SK-N-SH (cell line): ENCODE measurements at regions not wholly inside any gene's neighbourhood (a gene's known extent, or its start where the extent isn't known, plus 50 kb on each side); places are given as distances from the start of the nearest gene placed in this dataset.

Experiments
- CTCF ChIA-PET: fragments of 300-600, 350-600 bp; formaldehyde crosslinking; extraction: SDS; loops from one replicate; lab custom pipeline; 2021; lab: Yijun Ruan, JAX
- POLR2A ChIA-PET: fragments of 350-600 bp; sonication (Branson Sonifier 250); formaldehyde crosslinking; extraction: SDS; loops from one replicate; lab custom pipeline; 2020; ENCODE audit warnings: antibody characterized with exemption, inconsistent platforms; lab: Yijun Ruan, JAX
- DNase-seq: peaks from one replicate; pipeline ENCODE4 v3.0.0; 2012
- H2AFZ ChIP-seq: fragments of 200-600 bp; sonication (generic); 2 replicates; pipeline ENCODE4 v1.8.1; 2016; ENCODE audit warnings: antibody characterized with exemption, mild to moderate bottlenecking, low read depth
- H3F3A ChIP-seq: fragments of 200-600 bp; sonication (generic); replicated peaks from 2 replicates; pipeline ENCODE3; 2016; ENCODE audit warnings: antibody characterized with exemption, mild to moderate bottlenecking; ENCODE audit not compliant: insufficient read depth
- H3K27ac ChIP-seq, 2 experiments: fragments of 200-500 bp in 1 of 2; fragments of 200-600 bp in 1 of 2; sonication (Bioruptor generic) in 1 of 2; sonication (generic), shearing (Covaris generic) in 1 of 2; 2 replicates each; pipeline versions ENCODE4 v1.5.1 to v1.6.1; 2014 to 2016; ENCODE audit warnings: low read depth in 2 of 2, inconsistent platforms in 1 of 2, low read length in 1 of 2, mild to moderate bottlenecking in 1 of 2, mixed read lengths in 1 of 2
- H3K27me3 ChIP-seq: fragments of 200-600 bp; sonication (generic), shearing (Covaris generic); 2 replicates; pipeline ENCODE4 v1.6.1; 2016; ENCODE audit warnings: mixed run types; ENCODE audit not compliant: insufficient read depth
- H3K36me3 ChIP-seq, 2 experiments: fragments of 200-500 bp in 1 of 2; fragments of 200-600 bp in 1 of 2; sonication (Bioruptor generic) in 1 of 2; sonication (generic) in 1 of 2; replicated peaks in 1 of 2; 2 replicates each; pipeline versions ENCODE3 to v1.5.1; 2014 to 2016; ENCODE audit warnings: low read length in 1 of 2, mild to moderate bottlenecking in 1 of 2; ENCODE audit not compliant: insufficient read depth in 2 of 2, control insufficient read depth in 1 of 2
- H3K4me1 ChIP-seq, 2 experiments: fragments of 200-500 bp in 1 of 2; fragments of 200-600 bp in 1 of 2; sonication (Bioruptor generic) in 1 of 2; sonication (generic), shearing (Covaris generic) in 1 of 2; 2 replicates each; pipeline versions ENCODE4 v1.5.1 to v1.6.1; 2014 to 2016; ENCODE audit warnings: low read depth in 1 of 2, low read length in 1 of 2, mixed run types in 1 of 2; ENCODE audit not compliant: insufficient read depth in 2 of 2, control insufficient read depth in 1 of 2
- H3K4me2 ChIP-seq: fragments of 200-600 bp; sonication (generic), shearing (Covaris generic); 2 replicates; pipeline ENCODE4 v1.6.1; 2017; ENCODE audit warnings: mixed run types
- H3K4me3 ChIP-seq, 2 experiments: fragments of 200-500 bp in 1 of 2; fragments of 200-600 bp in 1 of 2; sonication (Bioruptor generic) in 1 of 2; sonication (generic), shearing (Covaris generic) in 1 of 2; 2 replicates each; pipeline versions ENCODE4 v1.5.1 to v1.8.1; 2014 to 2016; ENCODE audit warnings: low read depth in 2 of 2, inconsistent platforms in 1 of 2, low read length in 1 of 2, mild to moderate bottlenecking in 1 of 2, mixed read lengths in 1 of 2, moderate library complexity in 1 of 2
- H3K79me2 ChIP-seq: fragments of 200-600 bp; sonication (generic); 2 replicates; pipeline ENCODE4 v1.8.1; 2017; ENCODE audit warnings: mild to moderate bottlenecking; ENCODE audit not compliant: insufficient read depth
- H3K9ac ChIP-seq: fragments of 200-600 bp; sonication (generic); 2 replicates; pipeline ENCODE4 v1.6.1; 2017; ENCODE audit warnings: mixed run types
- H3K9me2 ChIP-seq: fragments of 200-600 bp; sonication (generic); 2 replicates; pipeline ENCODE4 v1.6.1; 2017; ENCODE audit warnings: mixed run types
- H3K9me3 ChIP-seq: fragments of 200-600 bp; sonication (generic); 2 replicates; pipeline ENCODE4 v1.6.1; 2017; ENCODE audit warnings: mixed run types, mild to moderate bottlenecking, moderate library complexity
- H4K20me1 ChIP-seq: fragments of 200-600 bp; sonication (generic); 2 replicates; pipeline ENCODE4 v1.6.1; 2017; ENCODE audit warnings: mild to moderate bottlenecking, mixed run types; ENCODE audit not compliant: insufficient read depth
- CTCF ChIP-seq: fragments of 200-600 bp; sonication (generic); IDR thresholded peaks from 2 replicates; pipeline ENCODE4 v1.6.1; 2017; ENCODE audit warnings: antibody characterized with exemption, mild to moderate bottlenecking, moderate library complexity
- FOSL2 ChIP-seq: IDR thresholded peaks from 2 replicates; pipeline ENCODE4 v1.4.0; 2012; ENCODE audit warnings: low read depth, mild to moderate bottlenecking, moderate library complexity, borderline replicate concordance
- FOXM1 ChIP-seq: IDR thresholded peaks from 2 replicates; pipeline ENCODE4 v1.4.0; 2012; ENCODE audit warnings: low read depth, mild to moderate bottlenecking
- GABPA ChIP-seq: IDR thresholded peaks from 2 replicates; pipeline ENCODE4 v1.4.0; 2012; ENCODE audit warnings: low read depth, mild to moderate bottlenecking
- IRF3 ChIP-seq: fragments of 150-350 bp; IDR thresholded peaks from 2 replicates; pipeline ENCODE4 v1.6.1; 2016; ENCODE audit warnings: mild to moderate bottlenecking, low read depth, low read length
- JUND ChIP-seq: IDR thresholded peaks from 2 replicates; pipeline ENCODE4 v1.4.0; 2012
- MEF2A ChIP-seq: IDR thresholded peaks from 2 replicates; pipeline ENCODE4 v1.4.0; 2012; ENCODE audit warnings: low read depth, borderline replicate concordance
- MXI1 ChIP-seq: IDR thresholded peaks from 2 replicates; pipeline ENCODE4 v1.6.1; 2012; ENCODE audit warnings: mild to moderate bottlenecking, low read depth, low read length, improper control_type of control experiment
- NFIC ChIP-seq: IDR thresholded peaks from 2 replicates; pipeline ENCODE4 v1.4.0; 2012; ENCODE audit warnings: borderline replicate concordance
- POLR2AphosphoS5 ChIP-seq: IDR thresholded peaks from 2 replicates; pipeline ENCODE4 v1.6.1; 2012; ENCODE audit warnings: low read depth, low read length
- RAD21 ChIP-seq: IDR thresholded peaks from 2 replicates; pipeline ENCODE4 v1.6.1; 2012; ENCODE audit warnings: mild to moderate bottlenecking, low read length
- RCOR1 ChIP-seq: fragments of 150-350 bp; IDR thresholded peaks from 2 replicates; pipeline ENCODE4 v1.6.1; 2017; ENCODE audit warnings: antibody characterized with exemption, low read length
- REST ChIP-seq: IDR thresholded peaks from 2 replicates; pipeline ENCODE4 v1.6.1; 2012; ENCODE audit warnings: mild to moderate bottlenecking, low read depth, low read length, moderate library complexity
- TAF1 ChIP-seq: IDR thresholded peaks from 2 replicates; pipeline ENCODE4 v1.6.1; 2012; ENCODE audit warnings: low read depth, mild to moderate bottlenecking, low read length, moderate library complexity, borderline replicate concordance
- TCF12 ChIP-seq: IDR thresholded peaks from 2 replicates; pipeline ENCODE4 v1.4.0; 2012
- USF1 ChIP-seq: IDR thresholded peaks from 2 replicates; pipeline ENCODE4 v1.4.0; 2012; ENCODE audit warnings: low read depth, borderline replicate concordance
- WGBS: methylation state at CpG from one replicate; pipeline ENCODE4 v1.1.6; 2017; ENCODE audit warnings: low lambda C conversion rate; 5-methylcytosine and 5-hydroxymethylcytosine counted together

GRCh38 chr1:173414136-173414535, 63.0 kb upstream of the PRDX6 start:
- H3K36me3 ChIP-seq: peaks cover 0 to 2% of the 10 kb centered on the region in 2 experiments
- no peak for DNase-seq
- no peak overlapping the region for H3K4me3 ChIP-seq
- no peak overlapping the region for H3K27ac ChIP-seq
- ChIA-PET POLR2A (no interaction called here), CTCF (interaction anchor here (2.2 kb wide), 1 partner anchor 16 kb away, joined by 6 read pairs; no protein-coding TSS in a partner anchor)
- H3F3A ChIP-seq: peaks cover 9% of the 10 kb centered on the region
- H3K4me2 ChIP-seq: no peak overlapping the region
- H4K20me1 ChIP-seq: no peaks in the 10 kb centered on the region
- TF ChIP-seq REST (no peak), MXI1 (no peak), TCF12 (no peak), RCOR1 (no peak), FOXM1 (no peak), CTCF (no peak), GABPA (no peak), USF1 (no peak), MEF2A (no peak), IRF3 (no peak), JUND (no peak), FOSL2 (no peak), POLR2AphosphoS5 (no peak), RAD21 (no peak), TAF1 (no peak), NFIC (no peak)
- TF ChIP-seq, all 33 proteins: peak for 0
- Histone ChIP-seq H3K4me1 (peaks cover 0 to 9% of the 10 kb centered on the region in 2 experiments; a peak in 2 of 4 replicates), H3K79me2 (no peaks in the 10 kb centered on the region), H2AFZ (no peak overlapping the region), H3K9me2 (no peaks in the 10 kb centered on the region), H3K9ac (no peak overlapping the region), H3K9me3 (no peaks in the 10 kb centered on the region), H3K27me3 (no peaks in the 10 kb centered on the region)
- WGBS: 96% methylated on average over 3 of the region's 3 CpGs
